Fibroblast of lung (primary cell): ENCODE measurements at regions not wholly inside any gene's neighbourhood (a gene's known extent, or its start where the extent isn't known, plus 50 kb on each side); places are given as distances from the start of the nearest gene placed in this dataset.

ENCODE experiments used
- CTCF ChIP-seq, 2 donors: IDR thresholded peaks in 1 of 2; conservative IDR thresholded peaks in 1 of 2; 1 replicate in 1 of 2; 2 replicates in 1 of 2; pipeline ENCODE4 v1.5.1; 2011 to 2012; ENCODE audit warnings: low read length in 2 of 2, control low read depth in 1 of 2, inconsistent platforms in 1 of 2, low read depth in 1 of 2, mild to moderate bottlenecking in 1 of 2
- EZH2 ChIP-seq: IDR thresholded peaks from 2 replicates; pipeline ENCODE4 v1.5.1; 2012; ENCODE audit warnings: low read length, control low read depth, mild to moderate bottlenecking; ENCODE audit errors: missing control alignments

DNA sequence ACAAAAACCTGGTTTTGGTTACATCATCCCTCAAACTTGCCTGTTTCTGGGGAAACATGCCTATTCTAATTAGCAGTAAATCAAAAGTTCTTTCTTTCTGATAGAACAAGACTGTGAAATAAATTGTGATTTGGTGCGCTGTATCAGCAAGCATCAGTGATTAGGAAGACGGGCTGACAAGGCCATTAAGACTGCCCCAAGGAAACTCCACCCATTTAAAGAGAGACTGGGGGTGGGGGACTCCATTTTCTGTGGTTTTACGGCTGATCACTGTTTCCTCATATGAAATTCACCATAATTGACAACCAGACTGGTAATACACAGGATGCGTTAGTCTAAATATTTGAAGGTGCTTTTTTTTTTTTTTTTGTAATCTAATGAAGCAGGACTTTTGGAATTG lies 68.7 kb downstream of the MBL2 start:
- no peak for TF ChIP-seq CTCF (conservative IDR thresholded peaks at IDR 0.05 in 1 of 2, IDR thresholded peaks at IDR 0.05 in 1 of 2; ENCODE audit: low read depth in 1 of 2, low read length in 2 of 2)
- TF ChIP-seq EZH2, result no peak
